ENCODE measurements at regions not wholly inside any gene's neighbourhood (a gene's known extent, or its start where the extent isn't known, plus 50 kb on each side); places are given as distances from the start of the nearest gene placed in this dataset.

DNA sequence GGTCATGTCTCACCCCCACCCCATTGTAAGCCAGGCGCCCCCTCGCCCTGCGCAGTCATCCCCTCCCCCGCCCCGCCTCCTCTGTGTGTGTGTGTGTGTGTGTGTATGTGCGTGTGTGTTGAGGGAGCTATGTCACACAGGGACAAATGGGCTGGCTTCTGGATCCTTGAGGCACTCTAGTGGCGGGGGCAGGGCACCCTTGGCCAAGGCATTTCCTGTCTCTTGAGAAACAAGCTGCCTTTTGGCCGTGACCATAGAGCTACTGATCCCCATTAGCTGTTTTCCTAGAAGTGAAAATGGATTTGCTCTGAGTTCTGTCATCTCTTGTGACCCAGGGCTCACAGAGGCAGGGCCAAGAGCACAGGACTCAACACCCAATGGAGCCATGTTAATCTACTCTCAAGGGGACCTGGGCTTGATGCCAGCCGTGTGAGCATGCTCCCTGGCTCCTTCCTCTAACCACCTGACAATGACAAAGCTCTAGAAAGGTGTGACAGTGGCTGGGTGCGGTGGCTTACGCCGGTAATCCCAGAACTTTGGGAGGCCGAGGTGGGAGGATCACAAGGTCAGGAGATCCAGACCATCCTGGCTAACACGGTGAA lies 162.5 kb upstream of the BCOR start:
- no peak for TF ChIP-seq EZH2phosphoT487 (conservative IDR thresholded peaks at IDR 0.05; ENCODE audit: low read length)
- TF ChIP-seq, protein P1, sequence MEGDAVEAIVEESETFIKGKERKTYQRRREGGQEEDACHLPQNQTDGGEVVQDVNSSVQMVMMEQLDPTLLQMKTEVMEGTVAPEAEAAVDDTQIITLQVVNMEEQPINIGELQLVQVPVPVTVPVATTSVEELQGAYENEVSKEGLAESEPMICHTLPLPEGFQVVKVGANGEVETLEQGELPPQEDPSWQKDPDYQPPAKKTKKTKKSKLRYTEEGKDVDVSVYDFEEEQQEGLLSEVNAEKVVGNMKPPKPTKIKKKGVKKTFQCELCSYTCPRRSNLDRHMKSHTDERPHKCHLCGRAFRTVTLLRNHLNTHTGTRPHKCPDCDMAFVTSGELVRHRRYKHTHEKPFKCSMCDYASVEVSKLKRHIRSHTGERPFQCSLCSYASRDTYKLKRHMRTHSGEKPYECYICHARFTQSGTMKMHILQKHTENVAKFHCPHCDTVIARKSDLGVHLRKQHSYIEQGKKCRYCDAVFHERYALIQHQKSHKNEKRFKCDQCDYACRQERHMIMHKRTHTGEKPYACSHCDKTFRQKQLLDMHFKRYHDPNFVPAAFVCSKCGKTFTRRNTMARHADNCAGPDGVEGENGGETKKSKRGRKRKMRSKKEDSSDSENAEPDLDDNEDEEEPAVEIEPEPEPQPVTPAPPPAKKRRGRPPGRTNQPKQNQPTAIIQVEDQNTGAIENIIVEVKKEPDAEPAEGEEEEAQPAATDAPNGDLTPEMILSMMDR (IDR thresholded peaks at IDR 0.05; ENCODE audit: insufficient read depth, low read length, poor library complexity, severe bottlenecking), result no peak

Data from SU-DHL-6 (cell line).